Fibroblast of lung (primary cell): ENCODE measurements at regions not wholly inside any gene's neighbourhood (a gene's known extent, or its start where the extent isn't known, plus 50 kb on each side); places are given as distances from the start of the nearest gene placed in this dataset.

Experiments used
- DNase-seq, 2 donors: peaks; one replicate each; pipeline versions ENCODE4 v3.0.0 to v3.0.0-alpha.2; 2010; ENCODE audit warnings: low read depth in 2 of 2
- H2AFZ ChIP-seq: 2 replicates; pipeline ENCODE4 v1.5.1; 2012; ENCODE audit warnings: low read length, control low read depth, inconsistent platforms
- H3K27ac ChIP-seq: 2 replicates; pipeline ENCODE4 v1.5.1; 2011; ENCODE audit warnings: low read length, control low read depth; ENCODE audit not compliant: insufficient read depth
- H3K27me3 ChIP-seq: 2 replicates; pipeline ENCODE4 v1.5.1; 2011; ENCODE audit warnings: mild to moderate bottlenecking, low read length; ENCODE audit not compliant: control insufficient read depth, insufficient read depth
- H3K36me3 ChIP-seq: 2 replicates; pipeline ENCODE4 v1.5.1; 2011; ENCODE audit warnings: low read length; ENCODE audit not compliant: control insufficient read depth, insufficient read depth
- H3K4me1 ChIP-seq: 2 replicates; pipeline ENCODE4 v1.5.1; 2011; ENCODE audit warnings: low read length; ENCODE audit not compliant: control insufficient read depth, insufficient read depth; ENCODE audit errors: extremely low read depth
- H3K4me2 ChIP-seq: 2 replicates; pipeline ENCODE4 v1.5.1; 2011; ENCODE audit warnings: low read length, control low read depth; ENCODE audit not compliant: insufficient read depth; ENCODE audit errors: extremely low read depth
- H3K4me3 ChIP-seq, 4 experiments: fragments of 200-600 bp in 1 of 4; sonication (generic) in 1 of 4; replicated peaks in 1 of 4; 2 replicates each; pipeline ENCODE4 v1.5.1; 2011 to 2016; ENCODE audit warnings: low read length in 4 of 4, low read depth in 3 of 4, mild to moderate bottlenecking in 3 of 4, control low read depth in 2 of 4, inconsistent platforms in 1 of 4, mixed read lengths in 1 of 4; ENCODE audit not compliant: insufficient read depth in 1 of 4; ENCODE audit errors: control extremely low read depth in 1 of 4
- H3K79me2 ChIP-seq: 2 replicates; pipeline ENCODE4 v1.5.1; 2012; ENCODE audit warnings: mild to moderate bottlenecking, low read length, inconsistent platforms; ENCODE audit not compliant: control insufficient read depth, insufficient read depth
- H3K9ac ChIP-seq: 2 replicates; pipeline ENCODE4 v1.5.1; 2011; ENCODE audit warnings: mild to moderate bottlenecking, low read length, control low read depth; ENCODE audit not compliant: insufficient read depth
- H3K9me3 ChIP-seq: 2 replicates; pipeline ENCODE4 v1.5.1; 2012; ENCODE audit warnings: low read depth, low read length; ENCODE audit not compliant: control insufficient read depth, insufficient read depth
- H4K20me1 ChIP-seq: 2 replicates; pipeline ENCODE4 v1.5.1; 2011; ENCODE audit warnings: low read length; ENCODE audit not compliant: control insufficient read depth, insufficient read depth; ENCODE audit errors: extremely low read depth
- CTCF ChIP-seq, 2 donors: IDR thresholded peaks in 1 of 2; conservative IDR thresholded peaks in 1 of 2; 1 replicate in 1 of 2; 2 replicates in 1 of 2; pipeline ENCODE4 v1.5.1; 2011 to 2012; ENCODE audit warnings: low read length in 2 of 2, control low read depth in 1 of 2, inconsistent platforms in 1 of 2, low read depth in 1 of 2, mild to moderate bottlenecking in 1 of 2
- EZH2 ChIP-seq: IDR thresholded peaks from 2 replicates; pipeline ENCODE4 v1.5.1; 2012; ENCODE audit warnings: low read length, control low read depth, mild to moderate bottlenecking; ENCODE audit errors: missing control alignments

- Histone ChIP-seq H3K36me3 (no peaks in the 10 kb centered on the region), H3K79me2 (no peaks in the 10 kb centered on the region), H3K4me3 (no peak overlapping the region), H3K27ac (no peak overlapping the region), H3K9ac (no peak overlapping the region), H3K4me2 (no peak overlapping the region), H2AFZ (no peak overlapping the region), H3K9me3 (no peaks in the 10 kb centered on the region), H3K27me3 (no peaks in the 10 kb centered on the region), H4K20me1 (no peaks in the 10 kb centered on the region), H3K4me1 (no peaks in the 10 kb centered on the region)
- TF ChIP-seq EZH2 (no peak), CTCF (conservative IDR thresholded peaks at IDR 0.05 in 1 of 2, IDR thresholded peaks at IDR 0.05 in 1 of 2; ENCODE audit: low read depth in 1 of 2, low read length in 2 of 2) (no peak)
- no peak for DNase-seq
Measured at GRCh38 chr5:180411948-180412347, 58.8 kb upstream of the GFPT2 start.

DNA sequence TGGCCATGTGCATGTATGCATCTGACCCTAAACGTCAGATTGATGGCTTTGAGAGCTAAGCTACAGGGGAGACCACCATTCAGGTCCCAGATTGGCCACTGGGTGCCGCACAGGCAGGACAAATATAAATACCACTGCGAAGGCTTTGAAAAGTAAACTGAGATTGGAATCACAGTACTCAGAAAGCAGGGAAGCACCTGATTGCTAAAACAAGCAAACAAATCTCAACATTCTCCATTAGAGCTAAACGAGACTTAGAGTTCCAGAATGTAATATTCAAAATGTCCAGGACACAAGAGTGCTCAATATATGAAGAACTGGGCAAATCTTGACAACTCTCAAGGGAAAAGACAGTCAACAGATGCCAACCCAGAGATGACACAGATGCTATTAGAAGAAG is 61.0 kb upstream of the GFPT2 start:
- H2AFZ ChIP-seq = no peak overlapping the region
- no peak overlapping the region for H3K27ac ChIP-seq
- DNase-seq = no peak
- no peak overlapping the region for H3K9ac ChIP-seq
- H4K20me1 ChIP-seq = no peaks in the 10 kb centered on the region
- no peaks in the 10 kb centered on the region for H3K27me3 ChIP-seq
- TF ChIP-seq EZH2 (no peak), CTCF (conservative IDR thresholded peaks at IDR 0.05 in 1 of 2, IDR thresholded peaks at IDR 0.05 in 1 of 2; ENCODE audit: low read depth in 1 of 2, low read length in 2 of 2) (no peak)
- H3K79me2 ChIP-seq = no peaks in the 10 kb centered on the region
- H3K4me3 ChIP-seq = no peak overlapping the region
- H3K4me1 ChIP-seq = no peaks in the 10 kb centered on the region
- no peak overlapping the region for H3K4me2 ChIP-seq
- no peaks in the 10 kb centered on the region for H3K9me3 ChIP-seq
- no peaks in the 10 kb centered on the region for H3K36me3 ChIP-seq

DNA sequence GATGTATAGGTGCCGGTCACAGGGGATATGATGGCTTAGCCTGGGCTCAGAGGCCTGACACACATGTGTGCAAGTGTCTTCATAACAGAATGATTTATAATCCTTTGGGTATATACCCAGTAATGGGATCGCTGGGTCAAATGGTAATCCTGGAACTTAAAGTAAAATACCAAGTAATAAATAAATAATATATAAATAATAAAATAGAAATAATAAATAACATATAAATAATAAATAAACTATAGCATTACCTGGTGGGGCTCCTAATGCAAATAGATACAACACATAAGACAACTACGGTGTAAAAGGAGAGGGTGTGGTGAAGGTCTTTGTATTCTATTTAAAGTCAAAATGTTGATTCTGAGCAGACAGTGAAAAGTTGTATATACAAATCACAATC is 68.5 kb upstream of the GFPT2 start:
- no peaks in the 10 kb centered on the region for H4K20me1 ChIP-seq
- H3K9ac ChIP-seq = no peak overlapping the region
- no peaks in the 10 kb centered on the region for H3K27me3 ChIP-seq
- H3K36me3 ChIP-seq = no peaks in the 10 kb centered on the region
- no peak overlapping the region for H3K27ac ChIP-seq
- no peaks in the 10 kb centered on the region for H3K9me3 ChIP-seq
- H3K4me2 ChIP-seq = no peak overlapping the region
- DNase-seq = no peak
- no peak for TF ChIP-seq CTCF (conservative IDR thresholded peaks at IDR 0.05 in 1 of 2, IDR thresholded peaks at IDR 0.05 in 1 of 2; ENCODE audit: low read depth in 1 of 2, low read length in 2 of 2)
- TF ChIP-seq EZH2 = no peak
- no peaks in the 10 kb centered on the region for H3K79me2 ChIP-seq
- H2AFZ ChIP-seq = no peak overlapping the region
- no peaks in the 10 kb centered on the region for H3K4me1 ChIP-seq
- no peak overlapping the region for H3K4me3 ChIP-seq
